ENCODE measurements at regions not wholly inside any gene's neighbourhood (a gene's known extent, or its start where the extent isn't known, plus 50 kb on each side); places are given as distances from the start of the nearest gene placed in this dataset.

DNA sequence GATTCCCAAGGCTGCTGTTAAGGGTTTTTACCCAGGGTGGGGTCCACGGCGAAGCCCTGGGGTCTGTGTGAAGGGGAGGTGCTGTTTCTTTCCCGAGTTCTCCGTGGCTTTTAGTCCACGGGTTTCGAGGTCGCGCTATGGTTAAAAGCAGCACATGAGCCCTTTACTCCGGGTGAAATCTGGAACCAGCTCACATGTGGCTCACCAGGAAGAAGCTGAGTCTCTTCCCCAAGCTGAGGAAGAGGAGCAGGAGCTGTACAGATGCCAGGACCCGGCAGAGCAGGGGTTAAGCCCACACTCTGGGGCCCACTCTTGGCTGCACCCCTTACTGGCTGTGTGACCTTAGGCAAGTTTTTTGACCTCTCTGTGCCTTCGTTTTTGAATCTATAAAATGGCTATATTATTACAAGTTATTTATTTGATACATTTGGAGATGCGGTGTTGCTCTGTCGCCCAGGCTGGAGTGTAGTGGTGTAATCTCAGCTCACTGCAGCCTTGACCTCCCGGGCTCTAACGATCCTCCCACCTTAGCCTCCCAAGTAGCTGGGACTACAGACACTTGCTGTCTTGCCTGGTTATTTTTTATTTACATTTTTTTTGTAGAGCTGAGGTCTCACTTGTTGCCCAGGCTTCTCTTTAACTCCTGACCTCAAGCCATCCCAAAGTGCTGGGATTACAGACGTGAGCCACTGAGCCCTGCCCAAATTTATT, 266.3 kb downstream of the AACS start:
- no peaks in the 10 kb centered on the region for H3K79me2 ChIP-seq (ENCODE audit: low read depth)
- no peak for DNase-seq
- no peaks in the 10 kb centered on the region for H3K36me3 ChIP-seq (ENCODE audit: low read depth)
- no peaks in the 10 kb centered on the region for H3F3A ChIP-seq (ENCODE audit: insufficient read depth, low read depth)
- intact Hi-C loops (cut with micrococcal nuclease; ENCODE audit: unreplicated experiment) = no loop called here
- no peaks in the 10 kb centered on the region for H3K4me1 ChIP-seq (replicated peaks; ENCODE audit: insufficient read depth)
- no peak overlapping the region for H2AFZ ChIP-seq
- TF ChIP-seq EZH2 (IDR thresholded peaks at IDR 0.05; ENCODE audit: low read depth) = no peak
- TF ChIP-seq, protein P1, sequence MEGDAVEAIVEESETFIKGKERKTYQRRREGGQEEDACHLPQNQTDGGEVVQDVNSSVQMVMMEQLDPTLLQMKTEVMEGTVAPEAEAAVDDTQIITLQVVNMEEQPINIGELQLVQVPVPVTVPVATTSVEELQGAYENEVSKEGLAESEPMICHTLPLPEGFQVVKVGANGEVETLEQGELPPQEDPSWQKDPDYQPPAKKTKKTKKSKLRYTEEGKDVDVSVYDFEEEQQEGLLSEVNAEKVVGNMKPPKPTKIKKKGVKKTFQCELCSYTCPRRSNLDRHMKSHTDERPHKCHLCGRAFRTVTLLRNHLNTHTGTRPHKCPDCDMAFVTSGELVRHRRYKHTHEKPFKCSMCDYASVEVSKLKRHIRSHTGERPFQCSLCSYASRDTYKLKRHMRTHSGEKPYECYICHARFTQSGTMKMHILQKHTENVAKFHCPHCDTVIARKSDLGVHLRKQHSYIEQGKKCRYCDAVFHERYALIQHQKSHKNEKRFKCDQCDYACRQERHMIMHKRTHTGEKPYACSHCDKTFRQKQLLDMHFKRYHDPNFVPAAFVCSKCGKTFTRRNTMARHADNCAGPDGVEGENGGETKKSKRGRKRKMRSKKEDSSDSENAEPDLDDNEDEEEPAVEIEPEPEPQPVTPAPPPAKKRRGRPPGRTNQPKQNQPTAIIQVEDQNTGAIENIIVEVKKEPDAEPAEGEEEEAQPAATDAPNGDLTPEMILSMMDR (conservative IDR thresholded peaks at IDR 0.05) = no peak
- H3K4me3 ChIP-seq = no peak overlapping the region
- ChIA-PET CTCF (interaction anchor here (0.6 to 0.7 kb wide), 3 partner anchors 369 to 1441 kb away, joined by 3 to 8 read pairs (median 6); no protein-coding TSS in a partner anchor), POLR2A (ENCODE audit: unreplicated experiment) (no interaction called here)
- H3K27ac ChIP-seq = no peak overlapping the region
- peaks cover 54% of the 10 kb centered on the region for H3K27me3 ChIP-seq (ENCODE audit: insufficient read depth, low read depth)
- no peaks in the 10 kb centered on the region for H4K20me1 ChIP-seq (ENCODE audit: insufficient read depth)
- H3K4me2 ChIP-seq = peak overlapping the region; percentile 51
- H3K9me3 ChIP-seq (ENCODE audit: insufficient read depth, low read depth) = no peaks in the 10 kb centered on the region
- no peaks in the 10 kb centered on the region for H3K9me2 ChIP-seq (ENCODE audit: insufficient read depth)
- BruUV-seq (replicated peaks) = no TSS peak

DNA sequence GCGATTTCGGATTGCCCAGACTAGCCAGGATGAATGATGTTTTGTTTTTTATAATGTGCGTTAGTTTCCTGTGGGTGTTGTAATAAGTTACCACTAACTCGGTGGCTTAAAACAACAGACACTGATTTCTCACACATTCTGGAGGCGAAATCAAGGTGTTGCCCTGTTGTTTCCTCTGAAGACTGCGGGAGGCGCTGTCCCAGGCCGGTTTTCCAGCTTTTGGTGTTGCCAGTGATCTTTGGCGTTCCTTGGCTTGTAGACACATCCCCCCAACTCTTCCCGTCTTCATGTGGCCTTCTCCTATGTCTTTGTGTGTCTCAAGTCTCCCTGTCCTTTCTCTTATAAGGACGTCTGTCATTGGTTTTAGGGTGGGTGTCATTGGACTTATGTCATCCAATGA, 267.7 kb downstream of the AACS start:
- Histone ChIP-seq H4K20me1 (ENCODE audit: insufficient read depth) (no peaks in the 10 kb centered on the region), H2AFZ (no peak overlapping the region), H3K9me2 (ENCODE audit: insufficient read depth) (no peaks in the 10 kb centered on the region), H3K4me3 (no peak overlapping the region), H3K79me2 (ENCODE audit: low read depth) (no peaks in the 10 kb centered on the region), H3K36me3 (ENCODE audit: low read depth) (no peaks in the 10 kb centered on the region), H3F3A (ENCODE audit: insufficient read depth, low read depth) (no peaks in the 10 kb centered on the region), H3K27ac (no peak overlapping the region), H3K27me3 (ENCODE audit: insufficient read depth, low read depth) (peaks cover 48% of the 10 kb centered on the region), H3K4me2 (no peak overlapping the region), H3K9me3 (ENCODE audit: insufficient read depth, low read depth) (no peaks in the 10 kb centered on the region), H3K4me1 (replicated peaks; ENCODE audit: insufficient read depth) (no peaks in the 10 kb centered on the region)
- ChIA-PET CTCF (no interaction called here), POLR2A (ENCODE audit: unreplicated experiment) (no interaction called here)
- no peak for DNase-seq
- TF ChIP-seq, protein P1 (conservative IDR thresholded peaks at IDR 0.05) = no peak
- no peak for TF ChIP-seq EZH2 (IDR thresholded peaks at IDR 0.05; ENCODE audit: low read depth)
- intact Hi-C loops (cut with micrococcal nuclease; ENCODE audit: unreplicated experiment) = no loop called here
- no TSS peak for BruUV-seq (replicated peaks)

DNA sequence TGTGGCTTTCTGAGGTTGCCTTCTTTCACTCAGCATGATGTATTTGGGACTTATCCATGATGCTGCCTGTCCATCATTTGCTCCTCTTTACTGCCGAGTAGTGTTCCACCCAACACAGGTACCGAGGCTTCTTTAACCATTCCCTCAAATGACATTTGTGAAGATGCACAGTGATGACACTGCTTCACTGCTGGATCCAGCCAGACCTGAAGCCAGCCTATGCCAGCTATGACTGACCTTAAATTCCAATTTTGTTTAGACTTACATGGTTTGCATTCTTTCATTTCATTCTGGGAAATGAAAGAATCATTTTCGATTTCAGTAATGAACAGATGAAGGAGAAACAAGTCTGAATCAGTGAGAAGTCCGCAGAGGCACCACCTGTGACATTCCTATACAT, 271.0 kb downstream of the AACS start:
- no peaks in the 10 kb centered on the region for H3K9me2 ChIP-seq (ENCODE audit: insufficient read depth)
- ChIA-PET POLR2A (ENCODE audit: unreplicated experiment) (no interaction called here), CTCF (no interaction called here)
- H4K20me1 ChIP-seq (ENCODE audit: insufficient read depth) = no peaks in the 10 kb centered on the region
- intact Hi-C loops (cut with micrococcal nuclease; ENCODE audit: unreplicated experiment) = no loop called here
- TF ChIP-seq EZH2 (IDR thresholded peaks at IDR 0.05; ENCODE audit: low read depth) = no peak
- TF ChIP-seq, protein P1 (conservative IDR thresholded peaks at IDR 0.05) = no peak
- BruUV-seq (replicated peaks) = no TSS peak
- H3K4me2 ChIP-seq = no peak overlapping the region
- H3K9me3 ChIP-seq (ENCODE audit: insufficient read depth, low read depth) = no peaks in the 10 kb centered on the region
- no peaks in the 10 kb centered on the region for H3K4me1 ChIP-seq (replicated peaks; ENCODE audit: insufficient read depth)
- H3K79me2 ChIP-seq (ENCODE audit: low read depth) = no peaks in the 10 kb centered on the region
- no peak overlapping the region for H3K4me3 ChIP-seq
- no peaks in the 10 kb centered on the region for H3K36me3 ChIP-seq (ENCODE audit: low read depth)
- H3F3A ChIP-seq (ENCODE audit: insufficient read depth, low read depth) = no peaks in the 10 kb centered on the region
- DNase-seq = no peak
- H3K27me3 ChIP-seq (ENCODE audit: insufficient read depth, low read depth) = peaks cover 25% of the 10 kb centered on the region
- H3K27ac ChIP-seq = no peak overlapping the region
- no peak overlapping the region for H2AFZ ChIP-seq
